Amniotic stem cell (primary cell): ENCODE measurements at regions not wholly inside any gene's neighbourhood (a gene's known extent, or its start where the extent isn't known, plus 50 kb on each side); places are given as distances from the start of the nearest gene placed in this dataset.

ENCODE experiments used
- DNase-seq: peaks from one replicate; lab custom pipeline; 2025; lab: John Stamatoyannopoulos, UW

GRCh38 chr5:61596265-61596664 is 264.2 kb downstream of the ZSWIM6 start:
- no peak for DNase-seq

- no peak for DNase-seq
Measured at GRCh38 chr5:61597684-61598083, 265.6 kb downstream of the ZSWIM6 start.

- no peak for DNase-seq
Measured at GRCh38 chr5:61598126-61598525, 266.1 kb downstream of the ZSWIM6 start.

- no peak for DNase-seq
Measured at GRCh38 chr5:61599370-61600122, 267.5 kb downstream of the ZSWIM6 start.

GRCh38 chr5:61600123-61600444 is 268.0 kb downstream of the ZSWIM6 start:
- no peak for DNase-seq

GRCh38 chr5:61600945-61601511 is 269.0 kb downstream of the ZSWIM6 start:
- no peak for DNase-seq

- no peak for DNase-seq
Measured at GRCh38 chr5:61603211-61603908, 271.3 kb downstream of the ZSWIM6 start.

- no peak for DNase-seq
Measured at GRCh38 chr5:61604076-61605025, 272.3 kb downstream of the ZSWIM6 start.

GRCh38 chr5:61609840-61610677 is 278.0 kb downstream of the ZSWIM6 start:
- no peak for DNase-seq

GRCh38 chr5:61610678-61611024 is 278.6 kb downstream of the ZSWIM6 start:
- DNase-seq: no peak

GRCh38 chr5:61612431-61612830 is 280.4 kb downstream of the ZSWIM6 start:
- DNase-seq: no peak

GRCh38 chr5:61613679-61614078 is 281.6 kb downstream of the ZSWIM6 start:
- DNase-seq: no peak

GRCh38 chr5:61614606-61615005 is 282.5 kb downstream of the ZSWIM6 start:
- DNase-seq: no peak

GRCh38 chr5:61617039-61617438 is 285.0 kb downstream of the ZSWIM6 start:
- no peak for DNase-seq

- no peak for DNase-seq
Measured at GRCh38 chr5:61617995-61618525, 286.0 kb downstream of the ZSWIM6 start.

- no peak for DNase-seq
Measured at GRCh38 chr5:61618577-61618976, 286.5 kb downstream of the ZSWIM6 start.

GRCh38 chr5:61619289-61619688 is 287.2 kb downstream of the ZSWIM6 start:
- DNase-seq: no peak

- DNase-seq: no peak
Measured at GRCh38 chr5:61619777-61620518, 287.9 kb downstream of the ZSWIM6 start.

- no peak for DNase-seq
Measured at GRCh38 chr5:61620699-61621182, 288.7 kb downstream of the ZSWIM6 start.

GRCh38 chr5:61621202-61621650 is 289.2 kb downstream of the ZSWIM6 start:
- DNase-seq: no peak
